CD1c-positive myeloid dendritic cell (primary cell): ENCODE measurements at regions not wholly inside any gene's neighbourhood (a gene's known extent, or its start where the extent isn't known, plus 50 kb on each side); places are given as distances from the start of the nearest gene placed in this dataset.

Experiments
- DNase-seq: peaks from one replicate; pipeline ENCODE4 v3.0.0-alpha.2; 2016; ENCODE audit errors: extremely low spot score

- no peak for DNase-seq
Observed at GRCh38 chr14:51307551-51307950, 67.5 kb downstream of the TMX1 start.

GRCh38 chr14:51308866-51309265 is 68.8 kb downstream of the TMX1 start:
- no peak for DNase-seq

- no peak for DNase-seq
Observed at GRCh38 chr14:51310505-51310944, 70.5 kb downstream of the TMX1 start.

GRCh38 chr14:51314321-51315015 is 74.4 kb downstream of the TMX1 start:
- DNase-seq: no peak

- DNase-seq: no peak
Observed at GRCh38 chr14:51317373-51317772, 77.3 kb downstream of the TMX1 start.

- DNase-seq: no peak
Observed at GRCh38 chr14:51318813-51319597, 79.0 kb downstream of the TMX1 start.

- no peak for DNase-seq
Observed at GRCh38 chr14:51321036-51321435, 81.0 kb downstream of the TMX1 start.

- no peak for DNase-seq
Observed at GRCh38 chr14:51323492-51323891, 83.4 kb downstream of the TMX1 start.

GRCh38 chr14:51327376-51327775 is 87.3 kb downstream of the TMX1 start:
- DNase-seq: no peak

- no peak for DNase-seq
Observed at GRCh38 chr14:51328064-51328771, 88.2 kb downstream of the TMX1 start.

- no peak for DNase-seq
Observed at GRCh38 chr14:51328772-51329353, 88.8 kb downstream of the TMX1 start.

- no peak for DNase-seq
Observed at GRCh38 chr14:51331486-51332367, 91.7 kb downstream of the TMX1 start.

GRCh38 chr14:51333299-51333698 is 93.3 kb downstream of the TMX1 start:
- no peak for DNase-seq

- DNase-seq: no peak
Observed at GRCh38 chr14:51333901-51334521, 94.0 kb downstream of the TMX1 start.

- no peak for DNase-seq
Observed at GRCh38 chr14:51334566-51334965, 94.5 kb downstream of the TMX1 start.

GRCh38 chr14:51335531-51335930 is 95.5 kb downstream of the TMX1 start:
- DNase-seq: no peak

GRCh38 chr14:51335961-51336723 is 96.1 kb downstream of the TMX1 start:
- DNase-seq: no peak

- no peak for DNase-seq
Observed at GRCh38 chr14:51336734-51337133, 96.7 kb downstream of the TMX1 start.

- no peak for DNase-seq
Observed at GRCh38 chr14:51337520-51337919, 97.5 kb downstream of the TMX1 start.

GRCh38 chr14:51341338-51341737 is 101.3 kb downstream of the TMX1 start:
- no peak for DNase-seq
